Ovary (tissue), 3 donors: ENCODE measurements at regions not wholly inside any gene's neighbourhood (a gene's known extent, or its start where the extent isn't known, plus 50 kb on each side); places are given as distances from the start of the nearest gene placed in this dataset.

Source experiments
- CTCF ChIP-seq, 3 donors: fragments of 450-650 bp in 2 of 3; fragments of 200-600 bp in 1 of 3; IDR thresholded peaks; one replicate each; pipeline versions ENCODE4 v1.5.1 to v1.8.0; 2016 to 2022; ENCODE audit warnings: antibody characterized with exemption in 3 of 3, mild to moderate bottlenecking in 1 of 3
- EP300 ChIP-seq: sonication (generic); formaldehyde crosslinking; IDR thresholded peaks from one replicate; pipeline ENCODE4 v1.6.1; 2017; ENCODE audit warnings: antibody characterized with exemption
- donor health status: DM: no; HTN: no; CAD: no.

- TF ChIP-seq CTCF (IDR thresholded peaks at IDR 0.05) = no peak
- no peak for TF ChIP-seq EP300
These were observed 105.2 kb upstream of the NEBL start for GRCh38 chr10:21002091-21002878.
